ENCODE measurements at regions not wholly inside any gene's neighbourhood (a gene's known extent, or its start where the extent isn't known, plus 50 kb on each side); places are given as distances from the start of the nearest gene placed in this dataset.

GRCh38 chr2:164224007-164224406 is 397.3 kb downstream of the GRB14 start:
- H3K9ac ChIP-seq (ENCODE audit: low read length): no peak overlapping the region
- no peak overlapping the region for H3K27ac ChIP-seq (ENCODE audit: low read depth, low read length)
- H3K23ac ChIP-seq (ENCODE audit: low read length): no peak overlapping the region
- DNase-seq: no peak
- no peaks in the 10 kb centered on the region for H3K79me1 ChIP-seq (ENCODE audit: low read length)
- H3K56ac ChIP-seq (ENCODE audit: low read length): no peak overlapping the region
- H3K4me3 ChIP-seq (ENCODE audit: low read length): no peak overlapping the region
- H3K36me3 ChIP-seq (ENCODE audit: control insufficient read depth, insufficient read depth, low read length): no peaks in the 10 kb centered on the region
- H2AK5ac ChIP-seq (ENCODE audit: low read length): no peak overlapping the region
- no peak overlapping the region for H3K4ac ChIP-seq (ENCODE audit: low read depth, low read length)
- no peaks in the 10 kb centered on the region for H3K79me2 ChIP-seq (ENCODE audit: control insufficient read depth, insufficient read depth, low read length)
- H3K4me2 ChIP-seq (ENCODE audit: low read length): no peak overlapping the region
- no peak overlapping the region for H4K5ac ChIP-seq (ENCODE audit: low read length)
- no peak overlapping the region for H3K18ac ChIP-seq (ENCODE audit: low read length)
- H3K4me1 ChIP-seq (ENCODE audit: control insufficient read depth, low read depth, low read length): no peaks in the 10 kb centered on the region
- no peak overlapping the region for H4K8ac ChIP-seq (ENCODE audit: low read depth, low read length)
- no peaks in the 10 kb centered on the region for H3K27me3 ChIP-seq (ENCODE audit: insufficient read depth, low read length, poor library complexity)
- H2BK120ac ChIP-seq (ENCODE audit: low read depth, low read length): no peak overlapping the region
- no peak overlapping the region for H2BK15ac ChIP-seq (replicated peaks; ENCODE audit: low read depth)
- no peak overlapping the region for H2BK5ac ChIP-seq (ENCODE audit: low read length)

- Histone ChIP-seq H3K79me2 (ENCODE audit: control insufficient read depth, insufficient read depth, low read length) (no peaks in the 10 kb centered on the region), H2BK5ac (ENCODE audit: low read length) (no peak overlapping the region), H3K36me3 (ENCODE audit: control insufficient read depth, insufficient read depth, low read length) (no peaks in the 10 kb centered on the region), H3K9ac (ENCODE audit: low read length) (no peak overlapping the region), H4K5ac (ENCODE audit: low read length) (no peak overlapping the region), H3K4ac (ENCODE audit: low read depth, low read length) (no peak overlapping the region), H3K79me1 (ENCODE audit: low read length) (no peaks in the 10 kb centered on the region), H3K4me1 (ENCODE audit: control insufficient read depth, low read depth, low read length) (no peaks in the 10 kb centered on the region), H2BK15ac (replicated peaks; ENCODE audit: low read depth) (no peak overlapping the region), H3K27me3 (ENCODE audit: insufficient read depth, low read length, poor library complexity) (no peaks in the 10 kb centered on the region), H3K27ac (ENCODE audit: low read depth, low read length) (no peak overlapping the region), H3K4me2 (ENCODE audit: low read length) (no peak overlapping the region), H4K8ac (ENCODE audit: low read depth, low read length) (no peak overlapping the region), H3K23ac (ENCODE audit: low read length) (no peak overlapping the region), H2BK120ac (ENCODE audit: low read depth, low read length) (no peak overlapping the region), H3K4me3 (ENCODE audit: low read length) (no peak overlapping the region), H3K18ac (ENCODE audit: low read length) (no peak overlapping the region), H3K56ac (ENCODE audit: low read length) (no peak overlapping the region), H2AK5ac (ENCODE audit: low read length) (no peak overlapping the region)
- 100% methylated on average over 1 of the region's 2 CpGs for WGBS (ENCODE audit: extremely low coverage, insufficient coverage, low lambda C conversion rate)
- no peak for DNase-seq
Observed at GRCh38 chr2:164221473-164221872, 399.8 kb downstream of the GRB14 start.

- Histone ChIP-seq H3K79me2 (ENCODE audit: control insufficient read depth, insufficient read depth, low read length) (no peaks in the 10 kb centered on the region), H3K9ac (ENCODE audit: low read length) (no peak overlapping the region), H3K79me1 (ENCODE audit: low read length) (no peaks in the 10 kb centered on the region), H3K4ac (ENCODE audit: low read depth, low read length) (no peak overlapping the region), H2AK5ac (ENCODE audit: low read length) (no peak overlapping the region), H3K27ac (ENCODE audit: low read depth, low read length) (no peak overlapping the region), H4K5ac (ENCODE audit: low read length) (no peak overlapping the region), H2BK120ac (ENCODE audit: low read depth, low read length) (no peak overlapping the region), H3K36me3 (ENCODE audit: control insufficient read depth, insufficient read depth, low read length) (no peaks in the 10 kb centered on the region), H3K23ac (ENCODE audit: low read length) (no peak overlapping the region), H3K56ac (ENCODE audit: low read length) (no peak overlapping the region), H3K27me3 (ENCODE audit: insufficient read depth, low read length, poor library complexity) (no peaks in the 10 kb centered on the region), H3K4me2 (ENCODE audit: low read length) (no peak overlapping the region), H3K18ac (ENCODE audit: low read length) (no peak overlapping the region), H3K4me1 (ENCODE audit: control insufficient read depth, low read depth, low read length) (no peaks in the 10 kb centered on the region), H4K8ac (ENCODE audit: low read depth, low read length) (no peak overlapping the region), H3K4me3 (ENCODE audit: low read length) (no peak overlapping the region), H2BK15ac (replicated peaks; ENCODE audit: low read depth) (no peak overlapping the region), H2BK5ac (ENCODE audit: low read length) (no peak overlapping the region)
- no peak for DNase-seq
- no CpG with 5 or more reads among the region's 4 CpGs for WGBS (ENCODE audit: extremely low coverage, insufficient coverage, low lambda C conversion rate)
Observed at GRCh38 chr2:164220265-164220664, 401.0 kb downstream of the GRB14 start.

GRCh38 chr2:164213916-164214315 is 407.4 kb downstream of the GRB14 start:
- Histone ChIP-seq H2BK5ac (ENCODE audit: low read length) (no peak overlapping the region), H3K27ac (ENCODE audit: low read depth, low read length) (no peak overlapping the region), H3K9ac (ENCODE audit: low read length) (no peak overlapping the region), H3K23ac (ENCODE audit: low read length) (no peak overlapping the region), H3K56ac (ENCODE audit: low read length) (no peak overlapping the region), H2BK15ac (replicated peaks; ENCODE audit: low read depth) (no peak overlapping the region), H4K5ac (ENCODE audit: low read length) (no peak overlapping the region), H3K79me1 (ENCODE audit: low read length) (no peaks in the 10 kb centered on the region), H4K8ac (ENCODE audit: low read depth, low read length) (no peak overlapping the region), H3K18ac (ENCODE audit: low read length) (no peak overlapping the region), H3K36me3 (ENCODE audit: control insufficient read depth, insufficient read depth, low read length) (no peaks in the 10 kb centered on the region), H3K4me2 (ENCODE audit: low read length) (no peak overlapping the region), H3K4me1 (ENCODE audit: control insufficient read depth, low read depth, low read length) (no peaks in the 10 kb centered on the region), H3K4ac (ENCODE audit: low read depth, low read length) (no peak overlapping the region), H2AK5ac (ENCODE audit: low read length) (no peak overlapping the region), H2BK120ac (ENCODE audit: low read depth, low read length) (no peak overlapping the region), H3K27me3 (ENCODE audit: insufficient read depth, low read length, poor library complexity) (no peaks in the 10 kb centered on the region), H3K79me2 (ENCODE audit: control insufficient read depth, insufficient read depth, low read length) (no peaks in the 10 kb centered on the region), H3K4me3 (ENCODE audit: low read length) (no peak overlapping the region)
- DNase-seq: no peak
- WGBS (ENCODE audit: extremely low coverage, insufficient coverage, low lambda C conversion rate): no CpG with 5 or more reads among the region's 1 CpG

GRCh38 chr2:164205347-164205746 is 415.9 kb downstream of the GRB14 start:
- Histone ChIP-seq H2AK5ac (ENCODE audit: low read length) (no peak overlapping the region), H3K23ac (ENCODE audit: low read length) (no peak overlapping the region), H4K5ac (ENCODE audit: low read length) (no peak overlapping the region), H2BK15ac (replicated peaks; ENCODE audit: low read depth) (no peak overlapping the region), H2BK120ac (ENCODE audit: low read depth, low read length) (no peak overlapping the region), H3K4me3 (ENCODE audit: low read length) (no peak overlapping the region), H3K56ac (ENCODE audit: low read length) (no peak overlapping the region), H3K18ac (ENCODE audit: low read length) (no peak overlapping the region), H2BK5ac (ENCODE audit: low read length) (no peak overlapping the region), H4K8ac (ENCODE audit: low read depth, low read length) (no peak overlapping the region), H3K9ac (ENCODE audit: low read length) (no peak overlapping the region), H3K27me3 (ENCODE audit: insufficient read depth, low read length, poor library complexity) (no peaks in the 10 kb centered on the region), H3K4me1 (ENCODE audit: control insufficient read depth, low read depth, low read length) (no peaks in the 10 kb centered on the region), H3K27ac (ENCODE audit: low read depth, low read length) (no peak overlapping the region), H3K4ac (ENCODE audit: low read depth, low read length) (no peak overlapping the region), H3K36me3 (ENCODE audit: control insufficient read depth, insufficient read depth, low read length) (no peaks in the 10 kb centered on the region), H3K79me1 (ENCODE audit: low read length) (no peaks in the 10 kb centered on the region), H3K79me2 (ENCODE audit: control insufficient read depth, insufficient read depth, low read length) (no peaks in the 10 kb centered on the region), H3K4me2 (ENCODE audit: low read length) (no peak overlapping the region)
- no CpG with 5 or more reads among the region's 1 CpG for WGBS (ENCODE audit: extremely low coverage, insufficient coverage, low lambda C conversion rate)
- no peak for DNase-seq

- H3K36me3 ChIP-seq (ENCODE audit: control insufficient read depth, insufficient read depth, low read length): no peaks in the 10 kb centered on the region
- no peaks in the 10 kb centered on the region for H3K4me1 ChIP-seq (ENCODE audit: control insufficient read depth, low read depth, low read length)
- no peak for DNase-seq
- no peak overlapping the region for H3K18ac ChIP-seq (ENCODE audit: low read length)
- no peaks in the 10 kb centered on the region for H3K79me1 ChIP-seq (ENCODE audit: low read length)
- H2BK5ac ChIP-seq (ENCODE audit: low read length): no peak overlapping the region
- no peak overlapping the region for H3K56ac ChIP-seq (ENCODE audit: low read length)
- no peaks in the 10 kb centered on the region for H3K27me3 ChIP-seq (ENCODE audit: insufficient read depth, low read length, poor library complexity)
- H3K4me2 ChIP-seq (ENCODE audit: low read length): no peak overlapping the region
- H3K9ac ChIP-seq (ENCODE audit: low read length): no peak overlapping the region
- WGBS (ENCODE audit: extremely low coverage, insufficient coverage, low lambda C conversion rate): no CpG with 5 or more reads among the region's 3 CpGs
- H4K8ac ChIP-seq (ENCODE audit: low read depth, low read length): no peak overlapping the region
- H3K27ac ChIP-seq (ENCODE audit: low read depth, low read length): no peak overlapping the region
- H2BK120ac ChIP-seq (ENCODE audit: low read depth, low read length): no peak overlapping the region
- no peak overlapping the region for H2BK15ac ChIP-seq (replicated peaks; ENCODE audit: low read depth)
- H3K4me3 ChIP-seq (ENCODE audit: low read length): no peak overlapping the region
- no peak overlapping the region for H3K23ac ChIP-seq (ENCODE audit: low read length)
- H4K5ac ChIP-seq (ENCODE audit: low read length): no peak overlapping the region
- H3K4ac ChIP-seq (ENCODE audit: low read depth, low read length): no peak overlapping the region
- H3K79me2 ChIP-seq (ENCODE audit: control insufficient read depth, insufficient read depth, low read length): no peaks in the 10 kb centered on the region
- no peak overlapping the region for H2AK5ac ChIP-seq (ENCODE audit: low read length)
Observed at GRCh38 chr2:164203131-164203530, 418.2 kb downstream of the GRB14 start.

Measured in mesendoderm (in vitro differentiated cells).